A549 (cell line): ENCODE measurements at regions not wholly inside any gene's neighbourhood (a gene's known extent, or its start where the extent isn't known, plus 50 kb on each side); places are given as distances from the start of the nearest gene placed in this dataset.

Experiments used
- ATAC-seq, 2 experiments: fragments of 200-7000 bp in 1 of 2; fragments of >200 bp in 1 of 2; cut with Nextera tagmentation in 1 of 2; cut with Tn5 transposase in 1 of 2; 3 replicates each; pipeline versions ENCODE4 v1.8.0 to v1.9.1; 2018 to 2020; ENCODE audit warnings: mild to moderate bottlenecking in 1 of 2, moderate library complexity in 1 of 2
- CTCF ChIA-PET: fragments of 300-600 bp; sonication (Branson Sonifier 250); formaldehyde crosslinking; extraction: SDS; loops from one replicate; lab custom pipeline; 2021; ENCODE audit warnings: antibody characterized with exemption, inconsistent platforms; lab: Yijun Ruan, JAX
- POLR2A ChIA-PET: fragments of 350-600 bp; formaldehyde crosslinking; extraction: SDS; loops from one replicate; lab custom pipeline; 2021; ENCODE audit warnings: antibody characterized with exemption, inconsistent platforms; lab: Yijun Ruan, JAX
- DNase-seq, 2 experiments: peaks; one replicate each; pipeline versions ENCODE4 v3.0.0 to v3.0.0-alpha.2; 2011 to 2016; ENCODE audit warnings: low read depth in 1 of 2, low spot score in 1 of 2
- FAIRE-seq: peaks from 2 replicates; lab custom pipeline; 2011; peaks lifted over from hg19 to GRCh38; lab: Jason Lieb, UNC
- H3K27ac ChIP-seq, 2 experiments: fragments of >200 bp; sonication (Bioruptor Twin); formaldehyde crosslinking; 3 replicates each; pipeline ENCODE4 v1.5.1; 2016 to 2017
- H3K4me1 ChIP-seq: fragments of >200 bp; sonication (Bioruptor Twin); formaldehyde crosslinking; 3 replicates; pipeline ENCODE4 v1.6.1; 2016
- H3K4me2 ChIP-seq: fragments of >200 bp; sonication (Bioruptor Twin); formaldehyde crosslinking; 3 replicates; pipeline ENCODE4 v1.6.1; 2016
- H3K4me3 ChIP-seq: fragments of >200 bp; sonication (Bioruptor Twin); formaldehyde crosslinking; 3 replicates; pipeline ENCODE4 v1.5.1; 2016
- H3K9me3 ChIP-seq: fragments of >200 bp; sonication (Bioruptor Twin); formaldehyde crosslinking; 3 replicates; pipeline ENCODE4 v1.6.1; 2016
- BHLHE40 ChIP-seq: IDR thresholded peaks from 2 replicates; pipeline ENCODE4 v1.6.1; 2012; ENCODE audit warnings: low read depth, low read length, inconsistent platforms
- ELK1 ChIP-seq: fragments of 150-350 bp; IDR thresholded peaks from 2 replicates; pipeline ENCODE4 v1.6.1; 2014; ENCODE audit warnings: low read depth, mild to moderate bottlenecking, low read length
- EP300 ChIP-seq, 2 experiments: fragments of >200 bp; sonication (Bioruptor Twin); formaldehyde crosslinking; IDR thresholded peaks; 2 replicates in 1 of 2; 3 replicates in 1 of 2; pipeline ENCODE4 v1.6.1; 2016 to 2017
- FOSB ChIP-seq: fragments of 250-450 bp; sonication (Bioruptor Pico); IDR thresholded peaks from 2 replicates; pipeline ENCODE4 v1.5.0; 2020; ENCODE audit warnings: mild to moderate bottlenecking, moderate library complexity
- HMGXB4 ChIP-seq: fragments of 250-450 bp; sonication (Bioruptor Pico); IDR thresholded peaks from 2 replicates; pipeline ENCODE4 v1.5.0; 2021; ENCODE audit warnings: mild to moderate bottlenecking, moderate library complexity, borderline replicate concordance
- HOXB13 ChIP-seq: fragments of 250-450 bp; sonication (Bioruptor Pico); IDR thresholded peaks from 2 replicates; pipeline ENCODE4 v1.5.0; 2020; ENCODE audit warnings: low read depth, mild to moderate bottlenecking, moderate library complexity
- HOXB5 ChIP-seq: fragments of 250-450 bp; sonication (Bioruptor Pico); IDR thresholded peaks from 2 replicates; pipeline ENCODE4 v1.5.0; 2020; ENCODE audit warnings: mild to moderate bottlenecking, moderate library complexity
- JUN ChIP-seq, 2 experiments: fragments of >200 bp; sonication (Bioruptor Twin); formaldehyde crosslinking; IDR thresholded peaks; 2 replicates in 1 of 2; 3 replicates in 1 of 2; pipeline ENCODE4 v1.6.1; 2016 to 2017
- MAFK ChIP-seq: fragments of 450-650 bp; IDR thresholded peaks from 2 replicates; pipeline ENCODE4 v1.6.1; 2014; ENCODE audit not compliant: partially characterized antibody
- NFE2L2 ChIP-seq: fragments of 150-350 bp; conservative IDR thresholded peaks from 2 replicates; pipeline ENCODE4 v1.6.1; 2014; ENCODE audit warnings: low read length
- POLR2AphosphoS2 ChIP-seq: conservative IDR thresholded peaks from 2 replicates; pipeline ENCODE4 v1.6.1; 2012; ENCODE audit warnings: low read length, improper control_type of control experiment, inconsistent platforms
- REST ChIP-seq: fragments of 200-600 bp; sonication (generic); IDR thresholded peaks from 2 replicates; pipeline ENCODE4 v1.6.1; 2016; ENCODE audit warnings: antibody characterized with exemption, mild to moderate bottlenecking, moderate library complexity
- SREBF2 ChIP-seq: fragments of 450-650 bp; IDR thresholded peaks from 2 replicates; pipeline ENCODE4 v1.6.1; 2014; ENCODE audit warnings: mild to moderate bottlenecking, moderate library complexity
- TFCP2L1 ChIP-seq: fragments of 250-450 bp; sonication (Bioruptor Pico); IDR thresholded peaks from 2 replicates; pipeline ENCODE4 v1.5.0; 2021; ENCODE audit warnings: mild to moderate bottlenecking
- ZSCAN20 ChIP-seq: fragments of 250-450 bp; sonication (Bioruptor Pico); IDR thresholded peaks from 2 replicates; pipeline ENCODE4 v1.8.0; 2022; ENCODE audit warnings: mild to moderate bottlenecking, moderate library complexity
- WGBS: methylation state at CpG from one replicate; pipeline ENCODE4 v1.1.6; 2017; ENCODE audit errors: missing lambda C conversion rate; 5-methylcytosine and 5-hydroxymethylcytosine counted together

- TF ChIP-seq HMGXB4 (CRISPR knock-in tag): no peak
- TF ChIP-seq, all 56 proteins: peak for 0
Observed at GRCh38 chr10:132479024-132479602, 58.5 kb upstream of the INPP5A start (continued).

GRCh38 chr10:132479603-132480221 lies 57.9 kb upstream of the INPP5A start:
- WGBS: 66% methylated on average over 14 of the region's 14 CpGs
- Histone ChIP-seq H3K4me2 (no peak overlapping the region), H3K27ac (no peak overlapping the region), H3K4me1 (no peaks in the 10 kb centered on the region), H3K4me3 (no peak overlapping the region), H3K9me3 (no peaks in the 10 kb centered on the region)
- DNase-seq: no peak
- no peak for FAIRE-seq
- no peak for ATAC-seq
- CTCF ChIA-PET: interaction anchor here (0.8 to 2.0 kb wide), 5 partner anchors 9 to 154 kb away, joined by 3 to 8 read pairs (median 4); no protein-coding TSS in a partner anchor
- POLR2A ChIA-PET: no interaction called here
- TF ChIP-seq MAFK (no peak), ZSCAN20 (CRISPR knock-in tag) (no peak), EP300 (IDR thresholded peaks at IDR 0.05) (no peak), FOSB (CRISPR knock-in tag) (no peak)

GRCh38 chr10:132480356-132480755 lies 57.2 kb upstream of the INPP5A start:
- 47% methylated on average over 7 of the region's 7 CpGs for WGBS

More at GRCh38 chr10:132480356-132480755, 57.2 kb upstream of the INPP5A start:
- H3K4me2 ChIP-seq: no peak overlapping the region
- no peak for ATAC-seq
- TF ChIP-seq HOXB13 (CRISPR knock-in tag) (no peak), HOXB5 (no peak), ELK1 (no peak), SREBF2 (no peak), NFE2L2 (no peak), EP300 (IDR thresholded peaks at IDR 0.05) (no peak), BHLHE40 (no peak), ZSCAN20 (CRISPR knock-in tag) (no peak), REST (no peak), POLR2AphosphoS2 (no peak), TFCP2L1 (CRISPR knock-in tag) (no peak), JUN (IDR thresholded peaks at IDR 0.05) (no peak), FOSB (CRISPR knock-in tag) (no peak)
- TF ChIP-seq, all 56 proteins: peak for 0
- FAIRE-seq (no peak), DNase-seq (no peak)
- Histone ChIP-seq H3K27ac (no peak overlapping the region), H3K4me3 (no peak overlapping the region), H3K9me3 (no peaks in the 10 kb centered on the region), H3K4me1 (no peaks in the 10 kb centered on the region)
- CTCF ChIA-PET: interaction anchor here (0.8 to 2.0 kb wide), 5 partner anchors 9 to 153 kb away, joined by 3 to 8 read pairs (median 4); no protein-coding TSS in a partner anchor
- POLR2A ChIA-PET: no interaction called here
